GM12878 (cell line): ENCODE measurements at regions not wholly inside any gene's neighbourhood (a gene's known extent, or its start where the extent isn't known, plus 50 kb on each side); places are given as distances from the start of the nearest gene placed in this dataset.

Experiments used
- EED ChIP-seq: sonication (generic); IDR thresholded peaks from 2 replicates; pipeline ENCODE4 v1.6.1; 2016; ENCODE audit warnings: antibody characterized with exemption, low read depth
- GABPA ChIP-seq: IDR thresholded peaks from 2 replicates; pipeline ENCODE4 v1.6.1; 2014; ENCODE audit warnings: antibody characterized with exemption, low read depth, mild to moderate bottlenecking, inconsistent platforms
- LARP7 ChIP-seq: fragments of 450-650 bp; IDR thresholded peaks from 2 replicates; pipeline ENCODE4 v1.6.1; 2017; ENCODE audit warnings: mild to moderate bottlenecking
- NR2C1 ChIP-seq: fragments of 450-650 bp; IDR thresholded peaks from 2 replicates; pipeline ENCODE4 v1.6.1; 2017; ENCODE audit warnings: antibody characterized with exemption, mild to moderate bottlenecking, moderate library complexity
- SMAD1 ChIP-seq: fragments of 450-650 bp; IDR thresholded peaks from 2 replicates; pipeline ENCODE4 v1.6.1; 2018; ENCODE audit warnings: mild to moderate bottlenecking, low read depth; ENCODE audit not compliant: partially characterized antibody
- ZNF274 ChIP-seq: IDR thresholded peaks from one replicate; pipeline ENCODE4 v1.8.0; 2011; ENCODE audit not compliant: insufficient read length, insufficient read depth
- TF ChIP-seq, protein P1 (sequence below): fragments of 450-650 bp; IDR thresholded peaks from 2 replicates; pipeline ENCODE4 v1.6.1; 2018; ENCODE audit warnings: mild to moderate bottlenecking, low read depth, moderate library complexity; ENCODE audit not compliant: partially characterized antibody
- TF ChIP-seq, protein P2 (sequence below): fragments of 450-650 bp; IDR thresholded peaks from 2 replicates; pipeline ENCODE4 v1.6.1; 2016; ENCODE audit warnings: mild to moderate bottlenecking, moderate library complexity, borderline replicate concordance

GRCh38 chr10:47058032-47058702 is 146.9 kb downstream of the PTPN20 start (continued):
- TF ChIP-seq, protein P1, sequence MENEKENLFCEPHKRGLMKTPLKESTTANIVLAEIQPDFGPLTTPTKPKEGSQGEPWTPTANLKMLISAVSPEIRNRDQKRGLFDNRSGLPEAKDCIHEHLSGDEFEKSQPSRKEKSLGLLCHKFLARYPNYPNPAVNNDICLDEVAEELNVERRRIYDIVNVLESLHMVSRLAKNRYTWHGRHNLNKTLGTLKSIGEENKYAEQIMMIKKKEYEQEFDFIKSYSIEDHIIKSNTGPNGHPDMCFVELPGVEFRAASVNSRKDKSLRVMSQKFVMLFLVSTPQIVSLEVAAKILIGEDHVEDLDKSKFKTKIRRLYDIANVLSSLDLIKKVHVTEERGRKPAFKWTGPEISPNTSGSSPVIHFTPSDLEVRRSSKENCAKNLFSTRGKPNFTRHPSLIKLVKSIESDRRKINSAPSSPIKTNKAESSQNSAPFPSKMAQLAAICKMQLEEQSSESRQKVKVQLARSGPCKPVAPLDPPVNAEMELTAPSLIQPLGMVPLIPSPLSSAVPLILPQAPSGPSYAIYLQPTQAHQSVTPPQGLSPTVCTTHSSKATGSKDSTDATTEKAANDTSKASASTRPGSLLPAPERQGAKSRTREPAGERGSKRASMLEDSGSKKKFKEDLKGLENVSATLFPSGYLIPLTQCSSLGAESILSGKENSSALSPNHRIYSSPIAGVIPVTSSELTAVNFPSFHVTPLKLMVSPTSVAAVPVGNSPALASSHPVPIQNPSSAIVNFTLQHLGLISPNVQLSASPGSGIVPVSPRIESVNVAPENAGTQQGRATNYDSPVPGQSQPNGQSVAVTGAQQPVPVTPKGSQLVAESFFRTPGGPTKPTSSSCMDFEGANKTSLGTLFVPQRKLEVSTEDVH = no peak
- TF ChIP-seq SMAD1 (no peak), GABPA (no peak), NR2C1 (no peak), LARP7 (no peak), EED (no peak), ZNF274 (no peak)
- TF ChIP-seq, protein P2, sequence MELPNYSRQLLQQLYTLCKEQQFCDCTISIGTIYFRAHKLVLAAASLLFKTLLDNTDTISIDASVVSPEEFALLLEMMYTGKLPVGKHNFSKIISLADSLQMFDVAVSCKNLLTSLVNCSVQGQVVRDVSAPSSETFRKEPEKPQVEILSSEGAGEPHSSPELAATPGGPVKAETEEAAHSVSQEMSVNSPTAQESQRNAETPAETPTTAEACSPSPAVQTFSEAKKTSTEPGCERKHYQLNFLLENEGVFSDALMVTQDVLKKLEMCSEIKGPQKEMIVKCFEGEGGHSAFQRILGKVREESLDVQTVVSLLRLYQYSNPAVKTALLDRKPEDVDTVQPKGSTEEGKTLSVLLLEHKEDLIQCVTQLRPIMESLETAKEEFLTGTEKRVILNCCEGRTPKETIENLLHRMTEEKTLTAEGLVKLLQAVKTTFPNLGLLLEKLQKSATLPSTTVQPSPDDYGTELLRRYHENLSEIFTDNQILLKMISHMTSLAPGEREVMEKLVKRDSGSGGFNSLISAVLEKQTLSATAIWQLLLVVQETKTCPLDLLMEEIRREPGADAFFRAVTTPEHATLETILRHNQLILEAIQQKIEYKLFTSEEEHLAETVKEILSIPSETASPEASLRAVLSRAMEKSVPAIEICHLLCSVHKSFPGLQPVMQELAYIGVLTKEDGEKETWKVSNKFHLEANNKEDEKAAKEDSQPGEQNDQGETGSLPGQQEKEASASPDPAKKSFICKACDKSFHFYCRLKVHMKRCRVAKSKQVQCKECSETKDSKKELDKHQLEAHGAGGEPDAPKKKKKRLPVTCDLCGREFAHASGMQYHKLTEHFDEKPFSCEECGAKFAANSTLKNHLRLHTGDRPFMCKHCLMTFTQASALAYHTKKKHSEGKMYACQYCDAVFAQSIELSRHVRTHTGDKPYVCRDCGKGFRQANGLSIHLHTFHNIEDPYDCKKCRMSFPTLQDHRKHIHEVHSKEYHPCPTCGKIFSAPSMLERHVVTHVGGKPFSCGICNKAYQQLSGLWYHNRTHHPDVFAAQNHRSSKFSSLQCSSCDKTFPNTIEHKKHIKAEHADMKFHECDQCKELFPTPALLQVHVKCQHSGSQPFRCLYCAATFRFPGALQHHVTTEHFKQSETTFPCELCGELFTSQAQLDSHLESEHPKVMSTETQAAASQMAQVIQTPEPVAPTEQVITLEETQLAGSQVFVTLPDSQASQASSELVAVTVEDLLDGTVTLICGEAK = no peak
- TF ChIP-seq, all 136 proteins: peak for 0
